K562 (cell line): ENCODE measurements at regions not wholly inside any gene's neighbourhood (a gene's known extent, or its start where the extent isn't known, plus 50 kb on each side); places are given as distances from the start of the nearest gene placed in this dataset.
"Not testable (repeated sequence)": the region's sequence is repeated elsewhere in the genome, so short reads cannot be mapped to it uniquely, and the experiment has no call there.

Experiments
- ATAC-seq: fragments of 200-7000 bp; cut with Tn5 transposase; 3 replicates; pipeline ENCODE4 v1.9.1; 2020; ENCODE audit warnings: moderate library complexity
- BruUV-seq: library from RNA; stranded (reverse); fragments of 400-500 nt; replicated peaks from 2 replicates; lab custom pipeline; 2021; lab: Mats Ljungman, UMichigan
- CTCF ChIA-PET: fragments of 300-600 bp; formaldehyde crosslinking; extraction: SDS; loops from one replicate; lab custom pipeline; 2021; ENCODE audit warnings: low intra/inter-chr PET ratio; lab: Yijun Ruan, JAX
- POLR2A ChIA-PET: fragments of 300-600, 350-650 bp; sonication (Branson Sonifier 250); formaldehyde crosslinking; extraction: SDS; loops from one replicate; lab custom pipeline; 2021; ENCODE audit warnings: antibody characterized with exemption, inconsistent platforms; lab: Yijun Ruan, JAX
- DNase-seq, 4 experiments: peaks; one replicate each; pipeline versions ENCODE4 v3.0.0 to v3.0.0-alpha.2; 2011 to 2018; ENCODE audit warnings: low spot score in 3 of 4, mixed read lengths in 3 of 4; ENCODE audit errors: extremely low read depth in 1 of 4
- FAIRE-seq: peaks from 2 replicates; lab custom pipeline; 2011; peaks lifted over from hg19 to GRCh38; lab: Jason Lieb, UNC
- H2AFZ ChIP-seq: 2 replicates; pipeline ENCODE4 v1.6.0; 2011; ENCODE audit warnings: low read depth, low read length, control low read depth, inconsistent platforms
- H3K27ac ChIP-seq: fragments of 200-600 bp; 3 replicates; pipeline ENCODE4 v1.8.0; 2011; ENCODE audit warnings: low read depth, mild to moderate bottlenecking, control low read depth, inconsistent platforms, low read length, moderate library complexity, mixed read lengths; ENCODE audit errors: extremely low read depth
- H3K27me3 ChIP-seq, 2 experiments: fragments of 300-600 bp in 1 of 2; 2 replicates in 1 of 2; 3 replicates in 1 of 2; pipeline versions ENCODE4 v1.6.0 to v1.8.0; 2011; ENCODE audit warnings: inconsistent platforms in 2 of 2, low read length in 2 of 2, mild to moderate bottlenecking in 1 of 2, mixed read lengths in 1 of 2, moderate library complexity in 1 of 2; ENCODE audit not compliant: control insufficient read depth in 2 of 2, insufficient read depth in 2 of 2
- H3K36me3 ChIP-seq: fragments of 300-600 bp; 3 replicates; pipeline ENCODE4 v1.8.0; 2011; ENCODE audit warnings: mild to moderate bottlenecking, low read length, inconsistent platforms; ENCODE audit not compliant: control insufficient read depth, insufficient read depth
- H3K4me1 ChIP-seq, 2 experiments: fragments of 200-600 bp in 1 of 2; replicated peaks in 1 of 2; 2 replicates in 1 of 2; 3 replicates in 1 of 2; pipeline versions ENCODE4 v1.5.1 to v1.8.0; 2011; ENCODE audit warnings: inconsistent platforms in 2 of 2, low read length in 2 of 2, mild to moderate bottlenecking in 1 of 2, mixed read lengths in 1 of 2, moderate library complexity in 1 of 2; ENCODE audit not compliant: control insufficient read depth in 2 of 2, insufficient read depth in 2 of 2
- H3K4me2 ChIP-seq: 2 replicates; pipeline ENCODE4 v1.6.1; 2011; ENCODE audit warnings: low read length, control low read depth, inconsistent platforms, mixed read lengths; ENCODE audit not compliant: insufficient read depth
- H3K4me3 ChIP-seq: fragments of 200-600 bp; sonication (generic), shearing (Covaris generic); 2 replicates; pipeline ENCODE4 v1.5.1; 2016; ENCODE audit warnings: control low read depth, inconsistent platforms
- H3K79me2 ChIP-seq: fragments of 200-600 bp; 3 replicates; pipeline ENCODE4 v1.8.0; 2011; ENCODE audit warnings: low read length, inconsistent platforms; ENCODE audit not compliant: control insufficient read depth, insufficient read depth
- H3K9ac ChIP-seq, 2 experiments: 2 replicates each; pipeline versions ENCODE4 v1.6.0 to v1.6.1; 2011; ENCODE audit warnings: low read depth in 2 of 2, low read length in 2 of 2, control low read depth in 1 of 2, inconsistent platforms in 1 of 2, mild to moderate bottlenecking in 1 of 2, mixed read lengths in 1 of 2; ENCODE audit not compliant: insufficient read depth in 1 of 2
- H3K9me1 ChIP-seq: one replicate; pipeline ENCODE4 v1.6.0; 2011; ENCODE audit warnings: inconsistent platforms, mild to moderate bottlenecking, low read length, moderate library complexity; ENCODE audit not compliant: control insufficient read depth, insufficient read depth
- H3K9me3 ChIP-seq: replicated peaks from 2 replicates; pipeline ENCODE4 v1.5.1; 2011; ENCODE audit warnings: low read depth, low read length, inconsistent platforms; ENCODE audit not compliant: control insufficient read depth, insufficient read depth
- H4K20me1 ChIP-seq: replicated peaks from 2 replicates; pipeline ENCODE4 v1.6.1; 2011; ENCODE audit warnings: low read length, inconsistent platforms, mixed read lengths; ENCODE audit not compliant: control insufficient read depth, insufficient read depth
- ZBTB33 ChIP-seq: sonication (generic); formaldehyde crosslinking; IDR thresholded peaks from 2 replicates; pipeline ENCODE4 v1.8.1; 2023; ENCODE audit warnings: mild to moderate bottlenecking, missing genetic modification reagents
- ZNF445 ChIP-seq: fragments of 250-450 bp; sonication (Bioruptor Pico); IDR thresholded peaks from 2 replicates; pipeline ENCODE4 v1.4.0; 2020; ENCODE audit warnings: low read depth, mild to moderate bottlenecking, moderate library complexity
- WGBS: fragments of 100-300 bp; shearing (Covaris generic); methylation state at CpG from one replicate; pipeline ENCODE4 v1.1.6; 2016; ENCODE audit warnings: low coverage, mixed read lengths; ENCODE audit not compliant: insufficient coverage; ENCODE audit errors: missing lambda C conversion rate; 5-methylcytosine and 5-hydroxymethylcytosine counted together
- in situ Hi-C: fragments of 300-500 bp; cut with MboI; formaldehyde crosslinking; loops from 4 replicates; pipeline ENCODE4 v1.15.0; 2018; ENCODE audit warnings: inconsistent platforms, mixed read lengths
- intact Hi-C: fragments of 100-400 bp; cut with micrococcal nuclease; formaldehyde crosslinking; loops from 2 replicates; pipeline ENCODE4 v1.14.2; 2022

GRCh38 chr12:92405801-92406251 is 260.2 kb upstream of the BTG1 start:
- H3K9me3 ChIP-seq, H3K36me3 ChIP-seq, DNase-seq, BruUV-seq, H3K9me1 ChIP-seq, H4K20me1 ChIP-seq, H3K4me2 ChIP-seq, H3K79me2 ChIP-seq, FAIRE-seq, H3K9ac ChIP-seq, in situ Hi-C loops, H2AFZ ChIP-seq, H3K27ac ChIP-seq, ATAC-seq, H3K27me3 ChIP-seq, CTCF ChIA-PET, H3K4me3 ChIP-seq: not testable (repeated sequence)
- TF ChIP-seq ZNF445 (CRISPR knock-in tag) (0 out of 2 replicates have a peak, but pooled peaks have one; percentile 44), ZBTB33 (CRISPR knock-in tag) (0 out of 2 replicates have a peak, but pooled peaks have one; percentile 9)
- intact Hi-C loops, result loop anchor here (2.0 to 10.0 kb wide), 5 partner anchors 165 to 1021 kb away; partner anchors contain the start of gene BTG1
- WGBS, result 94% methylated on average over 12 of the region's 16 CpGs
- POLR2A ChIA-PET, result interaction anchor here (2.0 to 3.9 kb wide), 2 partner anchors 8 to 260 kb away, joined by 5 to 47 read pairs; partner anchors contain the start of gene BTG1
- peaks cover 7 to 29% of the 10 kb centered on the region in 2 experiments; a peak in 4 of 5 replicates for H3K4me1 ChIP-seq
